Body of pancreas (tissue), 4 donors: ENCODE measurements at regions not wholly inside any gene's neighbourhood (a gene's known extent, or its start where the extent isn't known, plus 50 kb on each side); places are given as distances from the start of the nearest gene placed in this dataset.
A peak's percentile ranks its signal among the peaks of the same experiment; 100 is the strongest.

Experiments
- ATAC-seq: fragments of 150-250 bp; one replicate; pipeline ENCODE4 v1.9.1; 2016
- DNase-seq, 4 donors: peaks; one replicate each; pipeline ENCODE4 v3.0.0-alpha.2; 2019
- H3K27ac ChIP-seq, 4 donors: fragments of 200-600 bp; sonication (generic); 1 replicate in 3 of 4; 2 replicates in 1 of 4; pipeline versions ENCODE4 v1.5.1 to v1.6.1; 2016 to 2019; ENCODE audit warnings: mild to moderate bottlenecking in 1 of 4, mixed read lengths in 1 of 4, moderate library complexity in 1 of 4
- H3K27me3 ChIP-seq, 2 donors: fragments of 200-600 bp; sonication (generic); one replicate each; pipeline ENCODE4 v1.6.0; 2016; ENCODE audit warnings: mild to moderate bottlenecking in 1 of 2
- H3K36me3 ChIP-seq, 2 donors: fragments of 200-600 bp; sonication (generic); replicated peaks in 1 of 2; 2 replicates each; pipeline ENCODE4 v1.5.1; 2016; ENCODE audit warnings: low read depth in 2 of 2; ENCODE audit not compliant: insufficient read depth in 1 of 2
- H3K4me1 ChIP-seq: fragments of 200-600 bp; sonication (generic); one replicate; pipeline ENCODE4 v1.6.0; 2016
- H3K4me3 ChIP-seq, 2 donors: fragments of 200-600 bp; sonication (generic); 1 replicate in 1 of 2; 2 replicates in 1 of 2; pipeline ENCODE4 v1.5.1; 2016 to 2019
- H3K9me3 ChIP-seq, 3 donors: fragments of 200-600 bp; sonication (generic); 1 replicate in 2 of 3; 2 replicates in 1 of 3; pipeline ENCODE4 v1.5.1; 2016
- CTCF ChIP-seq, 7 experiments: fragments of 450-650 bp in 4 of 7; fragments of 200-600 bp in 3 of 7; sonication (generic) in 3 of 7; IDR thresholded peaks; one replicate each; pipeline ENCODE4 v1.5.1; 2016 to 2019; ENCODE audit warnings: antibody characterized with exemption in 7 of 7
- POLR2A ChIP-seq, 3 donors: fragments of 450-650 bp; IDR thresholded peaks; one replicate each; pipeline ENCODE4 v1.6.1; 2016; ENCODE audit warnings: antibody characterized with exemption in 3 of 3, mild to moderate bottlenecking in 2 of 3
- WGBS, 2 donors: methylation state at CpG; one replicate each; pipeline ENCODE4 v1.1.5; 2017; 5-methylcytosine and 5-hydroxymethylcytosine counted together
- intact Hi-C: fragments of 100-400 bp; cut with DNase I; formaldehyde crosslinking; loops from one replicate; pipeline ENCODE4 v1.15.1; 2023

GRCh38 chr2:225996462-225996828 lies 596.9 kb downstream of the NYAP2 start:
- intact Hi-C loops: no loop called here
- WGBS, 2 donors: 66 to 71% methylated on average over 2 of the region's 2 CpGs
- TF ChIP-seq CTCF (IDR thresholded peaks at IDR 0.05): no peak
- TF ChIP-seq POLR2A (IDR thresholded peaks at IDR 0.05): no peak

GRCh38 chr2:225995796-225996461 lies 596.4 kb downstream of the NYAP2 start:
- intact Hi-C loops: no loop called here
- no peak for ATAC-seq
- no peaks in the 10 kb centered on the region for H3K36me3 ChIP-seq
- WGBS, 2 donors: 43 to 47% methylated on average over 2 of the region's 2 CpGs
- no peak for TF ChIP-seq CTCF (IDR thresholded peaks at IDR 0.05)
- no peak for TF ChIP-seq POLR2A (IDR thresholded peaks at IDR 0.05)
- H3K27ac ChIP-seq: no peak overlapping the region
- peak in 1 of 4 donors; percentile 3 for DNase-seq
- H3K4me1 ChIP-seq: no peaks in the 10 kb centered on the region
- no peaks in the 10 kb centered on the region for H3K9me3 ChIP-seq
- no peaks in the 10 kb centered on the region for H3K27me3 ChIP-seq
- no peak overlapping the region for H3K4me3 ChIP-seq

More at GRCh38 chr2:225996462-225996828, 596.9 kb downstream of the NYAP2 start:
- H3K36me3 ChIP-seq: no peaks in the 10 kb centered on the region
- ATAC-seq (no peak), DNase-seq (no peak)
- no peaks in the 10 kb centered on the region for H3K4me1 ChIP-seq
- H3K4me3 ChIP-seq: no peak overlapping the region
- no peak overlapping the region for H3K27ac ChIP-seq
- no peaks in the 10 kb centered on the region for H3K27me3 ChIP-seq
- H3K9me3 ChIP-seq: no peaks in the 10 kb centered on the region

GRCh38 chr2:225994748-225995405 lies 595.4 kb downstream of the NYAP2 start:
- TF ChIP-seq POLR2A (IDR thresholded peaks at IDR 0.05): no peak
- no peak for TF ChIP-seq CTCF (IDR thresholded peaks at IDR 0.05)
- Histone ChIP-seq H3K4me3 (no peak overlapping the region), H3K4me1 (no peaks in the 10 kb centered on the region), H3K36me3 (no peaks in the 10 kb centered on the region), H3K9me3 (no peaks in the 10 kb centered on the region), H3K27ac (no peak overlapping the region), H3K27me3 (no peaks in the 10 kb centered on the region)
- intact Hi-C loops: no loop called here
- ATAC-seq: no peak
- no peak for DNase-seq
- 73 to 82% methylated on average over 3 of the region's 3 CpGs for WGBS, 2 donors

- ATAC-seq: no peak
- H3K9me3 ChIP-seq: no peaks in the 10 kb centered on the region
- intact Hi-C loops: no loop called here
These were observed 593.9 kb downstream of the NYAP2 start for GRCh38 chr2:225993430-225993829.

More at GRCh38 chr2:225993430-225993829, 593.9 kb downstream of the NYAP2 start:
- Histone ChIP-seq H3K4me3 (no peak overlapping the region), H3K27ac (no peak overlapping the region), H3K4me1 (no peaks in the 10 kb centered on the region), H3K36me3 (no peaks in the 10 kb centered on the region), H3K27me3 (no peaks in the 10 kb centered on the region)
- no peak for TF ChIP-seq POLR2A (IDR thresholded peaks at IDR 0.05)
- no peak for TF ChIP-seq CTCF (IDR thresholded peaks at IDR 0.05)
- no peak for DNase-seq
- 67 to 72% methylated on average over 2 of the region's 2 CpGs for WGBS, 2 donors
